Gastroesophageal sphincter (tissue), 3 donors: ENCODE measurements at regions not wholly inside any gene's neighbourhood (a gene's known extent, or its start where the extent isn't known, plus 50 kb on each side); places are given as distances from the start of the nearest gene placed in this dataset.

ENCODE experiments used
- EP300 ChIP-seq: sonication (generic); formaldehyde crosslinking; IDR thresholded peaks from one replicate; pipeline ENCODE4 v1.6.1; 2017; ENCODE audit warnings: antibody characterized with exemption, mild to moderate bottlenecking
- POLR2A ChIP-seq, 2 donors: fragments of 450-650 bp; IDR thresholded peaks; one replicate each; pipeline ENCODE4 v1.6.1; 2017; ENCODE audit warnings: antibody characterized with exemption in 2 of 2, mild to moderate bottlenecking in 2 of 2, moderate library complexity in 1 of 2
- POLR2AphosphoS5 ChIP-seq: sonication (generic); formaldehyde crosslinking; IDR thresholded peaks from one replicate; pipeline ENCODE4 v1.6.1; 2017; ENCODE audit warnings: antibody characterized with exemption
- TF ChIP-seq, protein P1 (sequence below), 4 experiments: fragments of 200-600 bp in 2 of 4; fragments of 450-650 bp in 2 of 4; sonication (generic) in 1 of 4; IDR thresholded peaks; one replicate each; pipeline ENCODE4 v1.5.1; 2017 to 2019; ENCODE audit warnings: antibody characterized with exemption in 4 of 4, mild to moderate bottlenecking in 2 of 4, moderate library complexity in 2 of 4

DNA sequence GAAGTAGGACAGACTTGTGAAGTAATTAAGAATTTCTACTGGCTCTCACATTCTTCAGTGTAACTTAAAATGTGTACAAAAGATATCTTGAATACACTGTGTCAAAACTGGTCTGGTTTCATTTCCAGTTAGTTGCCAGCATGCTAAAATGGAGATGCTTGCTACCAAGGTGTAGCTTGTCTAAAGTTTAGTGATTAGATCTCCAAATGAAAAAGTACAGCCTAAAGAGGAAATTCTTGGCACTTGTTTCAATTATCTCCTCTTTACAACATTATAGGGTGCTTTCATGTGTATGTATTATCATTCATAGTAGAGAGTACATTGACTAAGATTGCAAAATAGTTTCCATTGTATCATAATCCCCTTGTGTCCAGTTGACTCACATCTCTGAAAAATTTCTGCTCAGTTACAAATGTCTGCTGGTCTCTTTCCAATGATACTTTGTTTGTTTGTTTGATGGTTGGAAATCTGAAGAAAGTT lies 97.3 kb upstream of the SPRY1 start:
- TF ChIP-seq, protein P1, sequence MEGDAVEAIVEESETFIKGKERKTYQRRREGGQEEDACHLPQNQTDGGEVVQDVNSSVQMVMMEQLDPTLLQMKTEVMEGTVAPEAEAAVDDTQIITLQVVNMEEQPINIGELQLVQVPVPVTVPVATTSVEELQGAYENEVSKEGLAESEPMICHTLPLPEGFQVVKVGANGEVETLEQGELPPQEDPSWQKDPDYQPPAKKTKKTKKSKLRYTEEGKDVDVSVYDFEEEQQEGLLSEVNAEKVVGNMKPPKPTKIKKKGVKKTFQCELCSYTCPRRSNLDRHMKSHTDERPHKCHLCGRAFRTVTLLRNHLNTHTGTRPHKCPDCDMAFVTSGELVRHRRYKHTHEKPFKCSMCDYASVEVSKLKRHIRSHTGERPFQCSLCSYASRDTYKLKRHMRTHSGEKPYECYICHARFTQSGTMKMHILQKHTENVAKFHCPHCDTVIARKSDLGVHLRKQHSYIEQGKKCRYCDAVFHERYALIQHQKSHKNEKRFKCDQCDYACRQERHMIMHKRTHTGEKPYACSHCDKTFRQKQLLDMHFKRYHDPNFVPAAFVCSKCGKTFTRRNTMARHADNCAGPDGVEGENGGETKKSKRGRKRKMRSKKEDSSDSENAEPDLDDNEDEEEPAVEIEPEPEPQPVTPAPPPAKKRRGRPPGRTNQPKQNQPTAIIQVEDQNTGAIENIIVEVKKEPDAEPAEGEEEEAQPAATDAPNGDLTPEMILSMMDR (IDR thresholded peaks at IDR 0.05), result no peak
- TF ChIP-seq POLR2AphosphoS5 (no peak), EP300 (no peak), POLR2A (IDR thresholded peaks at IDR 0.05) (no peak)
